ENCODE measurements at regions not wholly inside any gene's neighbourhood (a gene's known extent, or its start where the extent isn't known, plus 50 kb on each side); places are given as distances from the start of the nearest gene placed in this dataset.

- TF ChIP-seq POLR2A (IDR thresholded peaks at IDR 0.05): no peak
- no peak for TF ChIP-seq CTCF (IDR thresholded peaks at IDR 0.05)
Observed at GRCh38 chr4:98801259-98801725, 127.6 kb downstream of the EIF4E start.

Measured in testis (tissue), 2 donors.